Endothelial cell of umbilical vein (primary cell): ENCODE measurements at regions not wholly inside any gene's neighbourhood (a gene's known extent, or its start where the extent isn't known, plus 50 kb on each side); places are given as distances from the start of the nearest gene placed in this dataset.

Experiments used
- BruUV-seq: library from RNA; stranded (reverse); fragments of 400-500 nt; replicated peaks from 2 replicates; lab custom pipeline; 2021; lab: Mats Ljungman, UMichigan
- CTCF ChIA-PET: fragments of 300-600, 350-600 bp; sonication (Branson Sonifier 250); formaldehyde crosslinking; loops from one replicate; lab custom pipeline; 2021; ENCODE audit warnings: antibody characterized with exemption, inconsistent platforms; lab: Charles Lee
- POLR2A ChIA-PET: fragments of 300-600, 350-600 bp; sonication (Branson Sonifier 250); formaldehyde crosslinking; loops from one replicate; lab custom pipeline; 2021; ENCODE audit warnings: antibody characterized with exemption, inconsistent platforms; lab: Charles Lee
- DNase-seq: peaks from one replicate; pipeline ENCODE4 v3.0.0-alpha.2; 2011; ENCODE audit warnings: low read depth, low spot score
- FAIRE-seq: peaks from 2 replicates; lab custom pipeline; 2011; peaks lifted over from hg19 to GRCh38; lab: Jason Lieb, UNC
- H2AFZ ChIP-seq: 2 replicates; pipeline ENCODE4 v1.6.0; 2012; ENCODE audit warnings: low read depth, low read length, control low read depth, inconsistent platforms
- H3K27ac ChIP-seq: 2 replicates; pipeline ENCODE4 v1.5.1; 2011; ENCODE audit warnings: low read depth, mild to moderate bottlenecking, control low read depth, low read length, moderate library complexity; ENCODE audit not compliant: insufficient read depth
- H3K27me3 ChIP-seq, 2 experiments: 2 replicates each; pipeline versions ENCODE4 v1.6.0 to v1.6.1; 2011; ENCODE audit warnings: low read length in 2 of 2, mixed read lengths in 1 of 2; ENCODE audit not compliant: control insufficient read depth in 2 of 2, insufficient read depth in 2 of 2
- H3K36me3 ChIP-seq, 2 experiments: 2 replicates in 1 of 2; 3 replicates in 1 of 2; pipeline ENCODE4 v1.5.1; 2011; ENCODE audit warnings: low read length in 2 of 2, mild to moderate bottlenecking in 1 of 2, moderate library complexity in 1 of 2; ENCODE audit not compliant: control insufficient read depth in 2 of 2, insufficient read depth in 2 of 2; ENCODE audit errors: extremely low read depth in 1 of 2
- H3K4me1 ChIP-seq: 3 replicates; pipeline ENCODE4 v1.5.1; 2011; ENCODE audit warnings: mild to moderate bottlenecking, low read length; ENCODE audit not compliant: control insufficient read depth, insufficient read depth; ENCODE audit errors: extremely low read depth
- H3K4me2 ChIP-seq: 2 replicates; pipeline ENCODE4 v1.6.1; 2011; ENCODE audit warnings: low read length, control low read depth, mixed read lengths; ENCODE audit not compliant: insufficient read depth
- H3K4me3 ChIP-seq, 3 experiments: fragments of 200-600 bp in 1 of 3; sonication (generic), shearing (Covaris generic) in 1 of 3; replicated peaks in 1 of 3; 2 replicates each; pipeline ENCODE4 v1.5.1; 2011 to 2016; ENCODE audit warnings: control low read depth in 3 of 3, low read length in 3 of 3, mild to moderate bottlenecking in 2 of 3, inconsistent platforms in 1 of 3, low read depth in 1 of 3, moderate library complexity in 1 of 3; ENCODE audit not compliant: insufficient read depth in 1 of 3
- H3K79me2 ChIP-seq: 2 replicates; pipeline ENCODE4 v1.6.0; 2012; ENCODE audit warnings: low read length, inconsistent platforms; ENCODE audit not compliant: control insufficient read depth, insufficient read depth
- H3K9ac ChIP-seq: replicated peaks from 2 replicates; pipeline ENCODE3; 2011; ENCODE audit warnings: low read length, control low read depth; ENCODE audit not compliant: insufficient read depth; ENCODE audit errors: extremely low read depth
- H3K9me1 ChIP-seq: replicated peaks from 3 replicates; pipeline ENCODE4 v1.6.0; 2011; ENCODE audit warnings: mild to moderate bottlenecking, low read length; ENCODE audit not compliant: control insufficient read depth, insufficient read depth; ENCODE audit errors: extremely low read depth
- H3K9me3 ChIP-seq: replicated peaks from 2 replicates; pipeline ENCODE4 v1.5.1; 2012; ENCODE audit warnings: low read length, inconsistent platforms; ENCODE audit not compliant: control insufficient read depth, insufficient read depth
- H4K20me1 ChIP-seq: replicated peaks from 2 replicates; pipeline ENCODE3; 2011; ENCODE audit warnings: mild to moderate bottlenecking, low read length; ENCODE audit not compliant: control insufficient read depth, insufficient read depth; ENCODE audit errors: extremely low read depth
- CTCF ChIP-seq, 2 donors: IDR thresholded peaks; 1 replicate in 1 of 2; 2 replicates in 1 of 2; pipeline ENCODE4 v1.5.1; 2011; ENCODE audit warnings: low read length in 2 of 2, mild to moderate bottlenecking in 2 of 2, moderate library complexity in 2 of 2, control low read depth in 1 of 2, inconsistent platforms in 1 of 2, low read depth in 1 of 2; ENCODE audit not compliant: insufficient read depth in 1 of 2; ENCODE audit errors: extremely low read depth in 1 of 2
- EZH2 ChIP-seq: IDR thresholded peaks from 2 replicates; pipeline ENCODE4 v1.6.1; 2012; ENCODE audit warnings: borderline replicate concordance, low read depth, mild to moderate bottlenecking, moderate library complexity, low read length, inconsistent platforms; ENCODE audit not compliant: severe bottlenecking
- FOS ChIP-seq: IDR thresholded peaks from 2 replicates; pipeline ENCODE4 v1.6.1; 2011; ENCODE audit warnings: mild to moderate bottlenecking, low read length, moderate library complexity, borderline replicate concordance; ENCODE audit not compliant: insufficient read depth
- GATA2 ChIP-seq: IDR thresholded peaks from 2 replicates; pipeline ENCODE4 v1.7.0; 2011; ENCODE audit warnings: low read depth, mild to moderate bottlenecking, moderate library complexity, mixed read lengths, low read length; ENCODE audit not compliant: insufficient read length, insufficient read depth
- JUN ChIP-seq: IDR thresholded peaks from 2 replicates; pipeline ENCODE4 v1.6.1; 2011; ENCODE audit warnings: borderline replicate concordance, low read depth; ENCODE audit not compliant: insufficient read length, insufficient read depth
- MAX ChIP-seq: IDR thresholded peaks from 2 replicates; pipeline ENCODE4 v1.6.1; 2011; ENCODE audit not compliant: insufficient read depth, insufficient read length
- MYC ChIP-seq: IDR thresholded peaks from one replicate; pipeline ENCODE4 v1.6.1; 2011; ENCODE audit warnings: mild to moderate bottlenecking, low read depth, low read length
- POLR2A ChIP-seq: IDR thresholded peaks from 2 replicates; pipeline ENCODE4 v1.6.1; 2012; ENCODE audit warnings: low read depth, mild to moderate bottlenecking, control low read depth, low read length
- POLR2AphosphoS5 ChIP-seq: IDR thresholded peaks from 2 replicates; pipeline ENCODE4 v1.6.1; 2012; ENCODE audit warnings: low read depth, mild to moderate bottlenecking, control low read depth, low read length, moderate library complexity; ENCODE audit not compliant: insufficient read depth
- dilution Hi-C: fragments of 300-500 bp; cut with MboI; formaldehyde crosslinking; loops from one replicate; pipeline ENCODE4 v1.15.0; 2019; ENCODE audit warnings: low sequenced_read_pairs; ENCODE audit not compliant: extremely low pct_ligation_motif_present
- intact Hi-C: fragments of 100-400 bp; cut with micrococcal nuclease; formaldehyde crosslinking; loops from one replicate; pipeline ENCODE4 v1.10.0; 2022

DNA sequence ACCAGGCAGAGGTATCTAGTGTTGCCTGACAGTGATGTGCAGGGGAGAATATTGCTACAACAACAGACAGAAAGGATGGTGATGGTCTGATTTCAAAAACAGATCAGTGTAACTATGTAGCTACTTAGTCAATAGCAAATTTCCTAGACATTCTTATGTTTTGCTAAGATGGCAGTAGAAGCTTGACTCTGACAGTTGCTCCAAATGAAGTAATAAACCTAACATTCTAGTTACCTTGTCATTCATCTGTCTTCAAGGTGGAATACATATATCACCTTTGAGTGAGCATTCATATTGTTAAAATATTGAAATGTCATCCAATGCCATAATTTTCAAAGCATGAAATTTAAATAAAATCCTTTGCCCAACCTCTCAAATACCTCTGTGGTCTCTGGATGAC lies 617.4 kb downstream of the USP25 start:
- no peak for FAIRE-seq
- Histone ChIP-seq H3K27ac (no peak overlapping the region), H3K9ac (no peak overlapping the region), H3K36me3 (no peaks in the 10 kb centered on the region), H3K9me1 (no peaks in the 10 kb centered on the region), H3K27me3 (no peaks in the 10 kb centered on the region), H2AFZ (no peak overlapping the region), H3K79me2 (no peaks in the 10 kb centered on the region), H3K4me1 (no peaks in the 10 kb centered on the region), H3K4me2 (no peak overlapping the region), H3K4me3 (no peak overlapping the region), H3K9me3 (no peaks in the 10 kb centered on the region), H4K20me1 (no peaks in the 10 kb centered on the region)
- DNase-seq: no peak
- POLR2A ChIA-PET: no interaction called here
- CTCF ChIA-PET: no interaction called here
- dilution Hi-C loops (no loop called here), intact Hi-C loops (no loop called here)
- no TSS peak for BruUV-seq
- TF ChIP-seq GATA2 (no peak), FOS (no peak), POLR2AphosphoS5 (no peak), CTCF (IDR thresholded peaks at IDR 0.05; ENCODE audit: extremely low read depth in 1 of 2, insufficient read depth in 1 of 2, low read depth in 1 of 2, low read length in 2 of 2) (no peak), MYC (no peak), MAX (no peak), JUN (no peak), POLR2A (no peak), EZH2 (no peak)
